ENCODE measurements at regions not wholly inside any gene's neighbourhood (a gene's known extent, or its start where the extent isn't known, plus 50 kb on each side); places are given as distances from the start of the nearest gene placed in this dataset.

DNA sequence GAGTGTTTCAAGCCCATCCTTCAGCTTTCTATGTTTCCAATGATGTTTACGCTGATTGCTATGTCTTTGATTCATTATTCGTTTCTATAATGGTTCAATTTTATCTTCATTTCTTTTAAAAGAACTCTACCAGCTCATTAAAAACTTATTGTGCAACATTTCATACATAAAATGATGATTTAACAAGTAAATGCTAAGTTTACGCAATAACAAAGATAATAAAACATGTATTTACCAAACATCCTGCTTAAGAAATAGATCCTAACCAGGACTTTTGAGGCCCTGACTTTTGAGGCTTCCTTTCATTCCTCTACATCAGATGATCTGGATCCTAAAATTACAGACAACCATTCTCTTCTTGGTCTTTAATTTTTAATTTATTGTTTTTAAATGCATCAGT is 86.5 kb upstream of the DLGAP1 start:
- Mint-ChIP-seq H3K36me3 (no peaks in the 10 kb centered on the region), H3K9me3 (peaks cover 0 to 10% (median 5%) of the 10 kb centered on the region in 7 donors), H3K4me3 (no peak overlapping the region), H3K27me3 (ENCODE audit: low read depth in 3 of 3) (peaks cover 0 to 2% (median 0%) of the 10 kb centered on the region in 3 donors), H3K4me1 (no peaks in the 10 kb centered on the region), H3K27ac (no peak overlapping the region)
- Histone ChIP-seq H3K9ac (ENCODE audit: insufficient read depth, low read length, poor library complexity, severe bottlenecking) (no peak overlapping the region), H4K20me1 (ENCODE audit: insufficient read depth, low read length) (no peaks in the 10 kb centered on the region), H3K4me2 (replicated peaks; ENCODE audit: extremely low read depth, low read length, poor library complexity, severe bottlenecking) (no peak overlapping the region), H3K36me3 (replicated peaks in 1 of 2; ENCODE audit: control insufficient read depth in 1 of 2, insufficient read depth in 2 of 2, low read length in 2 of 2) (no peaks in the 10 kb centered on the region), H3K9me3 (replicated peaks in 1 of 2; ENCODE audit: control insufficient read depth in 1 of 2, insufficient read depth in 1 of 2, low read length in 2 of 2) (peaks cover 9 to 16% of the 10 kb centered on the region in 2 donors), H3K27me3 (ENCODE audit: control insufficient read depth in 2 of 2, insufficient read depth in 2 of 2, low read length in 2 of 2) (no peaks in the 10 kb centered on the region), H3K4me1 (ENCODE audit: control insufficient read depth in 1 of 2, insufficient read depth in 2 of 2, low read length in 2 of 2) (no peaks in the 10 kb centered on the region), H3K4me3 (replicated peaks in 1 of 3; ENCODE audit: low read depth in 2 of 3, low read length in 3 of 3) (no peak overlapping the region), H3K79me2 (ENCODE audit: insufficient read depth, low read length) (no peaks in the 10 kb centered on the region), H2AFZ (ENCODE audit: insufficient read depth, low read depth, low read length, poor library complexity, severe bottlenecking) (no peak overlapping the region), H3K27ac (ENCODE audit: low read depth in 1 of 2, low read length in 2 of 2) (no peak overlapping the region)
- TF ChIP-seq, protein P1, sequence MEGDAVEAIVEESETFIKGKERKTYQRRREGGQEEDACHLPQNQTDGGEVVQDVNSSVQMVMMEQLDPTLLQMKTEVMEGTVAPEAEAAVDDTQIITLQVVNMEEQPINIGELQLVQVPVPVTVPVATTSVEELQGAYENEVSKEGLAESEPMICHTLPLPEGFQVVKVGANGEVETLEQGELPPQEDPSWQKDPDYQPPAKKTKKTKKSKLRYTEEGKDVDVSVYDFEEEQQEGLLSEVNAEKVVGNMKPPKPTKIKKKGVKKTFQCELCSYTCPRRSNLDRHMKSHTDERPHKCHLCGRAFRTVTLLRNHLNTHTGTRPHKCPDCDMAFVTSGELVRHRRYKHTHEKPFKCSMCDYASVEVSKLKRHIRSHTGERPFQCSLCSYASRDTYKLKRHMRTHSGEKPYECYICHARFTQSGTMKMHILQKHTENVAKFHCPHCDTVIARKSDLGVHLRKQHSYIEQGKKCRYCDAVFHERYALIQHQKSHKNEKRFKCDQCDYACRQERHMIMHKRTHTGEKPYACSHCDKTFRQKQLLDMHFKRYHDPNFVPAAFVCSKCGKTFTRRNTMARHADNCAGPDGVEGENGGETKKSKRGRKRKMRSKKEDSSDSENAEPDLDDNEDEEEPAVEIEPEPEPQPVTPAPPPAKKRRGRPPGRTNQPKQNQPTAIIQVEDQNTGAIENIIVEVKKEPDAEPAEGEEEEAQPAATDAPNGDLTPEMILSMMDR (IDR thresholded peaks at IDR 0.05), result no peak
- intact Hi-C loops (cut with micrococcal nuclease), result no loop called here
- DNase-seq, result no peak
- WGBS (ENCODE audit: insufficient coverage), result no CpG with 5 or more reads among the region's 3 CpGs

DNA sequence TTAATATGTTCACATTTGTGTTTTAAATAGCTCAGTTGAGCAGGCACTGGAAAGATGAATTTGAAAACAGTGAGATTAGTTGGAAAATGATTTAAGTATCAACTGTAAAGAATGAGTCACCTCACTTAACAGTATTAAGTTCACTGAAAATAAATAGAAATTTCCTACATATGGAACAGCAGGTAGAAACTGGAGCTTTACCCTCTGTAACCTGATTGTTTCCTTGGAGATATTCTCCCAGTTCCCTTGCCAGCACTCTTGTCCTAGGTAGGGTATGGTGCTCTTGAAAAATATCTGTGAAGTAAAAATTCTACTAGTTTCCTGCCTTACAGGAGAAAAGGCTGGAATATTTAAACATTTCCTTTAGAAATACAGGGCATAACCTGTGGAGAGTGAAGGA is 81.3 kb upstream of the DLGAP1 start:
- H3K27me3 ChIP-seq (ENCODE audit: control insufficient read depth in 2 of 2, insufficient read depth in 2 of 2, low read length in 2 of 2), result no peaks in the 10 kb centered on the region
- no peaks in the 10 kb centered on the region for H3K4me1 ChIP-seq (ENCODE audit: control insufficient read depth in 1 of 2, insufficient read depth in 2 of 2, low read length in 2 of 2)
- intact Hi-C loops (cut with micrococcal nuclease), result no loop called here
- Mint-ChIP-seq H3K4me1 (no peaks in the 10 kb centered on the region), H3K27ac (no peak overlapping the region), H3K36me3 (no peaks in the 10 kb centered on the region), H3K9me3 (peaks cover 7 to 23% (median 15%) of the 10 kb centered on the region in 7 donors), H3K27me3 (ENCODE audit: low read depth in 3 of 3) (peaks cover 0 to 2% (median 0%) of the 10 kb centered on the region in 3 donors), H3K4me3 (no peak overlapping the region)
- H4K20me1 ChIP-seq (ENCODE audit: insufficient read depth, low read length), result no peaks in the 10 kb centered on the region
- H3K36me3 ChIP-seq (replicated peaks in 1 of 2; ENCODE audit: control insufficient read depth in 1 of 2, insufficient read depth in 2 of 2, low read length in 2 of 2), result no peaks in the 10 kb centered on the region
- H3K4me3 ChIP-seq (replicated peaks in 1 of 3; ENCODE audit: low read depth in 2 of 3, low read length in 3 of 3), result no peak overlapping the region
- TF ChIP-seq, protein P1 (IDR thresholded peaks at IDR 0.05), result no peak
- no peak overlapping the region for H2AFZ ChIP-seq (ENCODE audit: insufficient read depth, low read depth, low read length, poor library complexity, severe bottlenecking)
- H3K79me2 ChIP-seq (ENCODE audit: insufficient read depth, low read length), result no peaks in the 10 kb centered on the region
- peaks cover 29 to 52% of the 10 kb centered on the region in 2 donors for H3K9me3 ChIP-seq (replicated peaks in 1 of 2; ENCODE audit: control insufficient read depth in 1 of 2, insufficient read depth in 1 of 2, low read length in 2 of 2)
- no peak overlapping the region for H3K9ac ChIP-seq (ENCODE audit: insufficient read depth, low read length, poor library complexity, severe bottlenecking)
- no peak for DNase-seq
- H3K27ac ChIP-seq (ENCODE audit: low read depth in 1 of 2, low read length in 2 of 2), result no peak overlapping the region
- H3K4me2 ChIP-seq (replicated peaks; ENCODE audit: extremely low read depth, low read length, poor library complexity, severe bottlenecking), result no peak overlapping the region
